Activated CD4-positive, alpha-beta T cell treated with anti-CD3 and anti-CD28 coated beads, Interleukin-2, amount 50 U/mL, for 48 hours (primary cell): ENCODE measurements at regions not wholly inside any gene's neighbourhood (a gene's known extent, or its start where the extent isn't known, plus 50 kb on each side); places are given as distances from the start of the nearest gene placed in this dataset.

Source experiments
- DNase-seq, 2 experiments: peaks; one replicate each; pipeline ENCODE4 v3.0.0-alpha.2; 2020

DNA sequence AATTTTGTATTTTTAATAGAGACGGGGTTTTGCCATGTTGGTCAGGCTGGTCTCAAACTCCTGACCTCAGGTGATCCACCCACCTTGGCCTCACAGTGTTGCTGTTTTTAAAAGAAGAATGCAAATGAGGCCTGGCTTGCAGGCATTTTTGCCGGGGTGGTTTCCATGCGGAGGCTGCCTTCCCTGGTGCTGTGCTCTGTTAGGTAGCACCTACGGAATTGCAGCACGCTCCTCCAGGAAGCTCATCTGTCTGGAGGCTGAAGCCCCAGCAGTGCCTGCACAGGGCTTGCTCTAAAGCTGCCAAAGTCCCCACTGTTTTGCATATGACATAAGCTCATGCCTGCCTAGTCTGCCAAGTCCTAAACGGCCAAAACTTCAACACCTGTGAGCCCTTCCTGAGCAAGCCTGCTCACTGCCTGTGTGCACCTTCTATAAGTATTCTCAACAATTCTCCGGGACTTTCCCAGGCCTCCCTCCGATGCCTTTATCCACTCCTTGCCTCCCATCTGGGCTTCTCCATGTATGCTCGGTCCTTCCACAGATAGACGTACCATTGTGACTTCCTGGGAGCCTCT, 551.3 kb upstream of the RAB6C start:
- DNase-seq: no peak

DNA sequence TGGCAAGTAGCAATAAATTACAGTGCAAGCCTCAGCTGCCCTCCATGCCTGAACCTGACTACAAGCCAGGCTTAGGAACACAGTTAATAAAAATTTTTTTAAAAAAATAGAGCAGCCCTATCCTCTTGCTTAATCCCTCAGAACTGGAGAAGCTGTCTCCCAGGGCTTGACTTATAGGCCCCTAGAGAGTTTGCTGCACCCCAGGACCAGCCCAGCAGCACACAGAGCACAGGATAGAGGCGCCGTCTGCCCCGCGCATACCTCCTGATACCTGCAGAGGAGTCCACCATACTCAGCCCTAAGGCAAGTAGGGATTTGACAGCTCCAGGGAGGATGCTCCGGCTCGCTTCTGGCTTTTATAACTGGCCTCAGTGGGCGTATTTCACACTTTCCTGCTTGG, 548.6 kb upstream of the RAB6C start:
- DNase-seq: no peak

DNA sequence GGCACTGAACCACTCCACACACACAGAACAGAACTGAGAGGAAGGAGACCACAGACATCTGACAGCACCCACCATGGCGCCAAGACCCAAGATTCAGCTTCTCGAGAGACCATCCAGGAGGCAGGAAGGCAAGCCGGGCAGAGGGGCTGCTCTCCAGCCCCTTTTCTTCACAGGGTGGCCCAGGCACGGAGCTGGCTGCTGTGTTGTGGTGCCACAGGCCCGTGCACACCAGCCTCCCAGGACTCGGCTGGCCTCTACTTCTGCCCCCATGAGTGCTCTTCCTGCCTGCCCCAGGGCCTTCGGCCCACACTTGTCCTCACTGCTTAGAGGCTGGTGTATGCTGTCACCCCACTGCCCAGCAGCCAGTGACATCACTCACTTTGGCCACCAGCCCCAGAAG, 547.6 kb upstream of the RAB6C start:
- DNase-seq: no peak

DNA sequence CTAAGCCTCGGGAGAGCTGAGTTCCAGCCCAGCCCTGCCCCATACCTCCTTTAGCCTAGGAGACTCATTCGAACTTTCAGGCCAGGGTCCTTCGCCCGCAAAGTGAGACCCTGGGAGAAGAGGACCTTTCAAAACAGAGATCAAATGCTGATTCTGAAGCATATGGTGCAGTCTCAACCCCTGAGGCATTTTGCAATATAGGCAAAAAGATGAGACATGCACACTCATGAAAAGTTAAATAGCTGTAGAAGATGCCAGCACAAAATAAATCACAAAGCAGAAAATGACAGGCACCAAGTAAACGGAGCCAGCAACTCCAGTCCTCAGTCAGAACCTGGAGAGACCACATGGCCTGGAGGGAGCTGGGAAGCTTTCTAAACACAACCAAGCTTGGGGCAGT, 542.7 kb upstream of the RAB6C start:
- no peak for DNase-seq

DNA sequence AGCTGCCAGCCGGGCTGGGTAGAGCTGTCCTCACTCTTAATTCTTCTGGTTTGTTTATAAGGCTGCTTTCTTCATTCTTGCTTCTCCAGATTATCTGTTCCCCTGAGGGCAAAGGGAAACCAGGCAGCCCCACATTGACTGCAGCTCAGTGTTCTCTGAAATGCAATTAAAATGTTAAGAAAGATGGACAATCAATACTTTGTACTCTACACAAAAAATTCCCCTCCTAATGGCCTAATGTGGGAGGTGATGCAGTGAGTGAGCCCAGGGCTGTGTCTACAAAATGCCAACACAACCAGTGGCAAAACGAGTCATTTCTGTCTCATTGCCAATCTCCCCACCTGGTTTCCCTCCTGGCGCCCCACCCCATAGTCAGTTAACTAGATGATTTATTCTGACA, 541.7 kb upstream of the RAB6C start:
- DNase-seq: no peak

DNA sequence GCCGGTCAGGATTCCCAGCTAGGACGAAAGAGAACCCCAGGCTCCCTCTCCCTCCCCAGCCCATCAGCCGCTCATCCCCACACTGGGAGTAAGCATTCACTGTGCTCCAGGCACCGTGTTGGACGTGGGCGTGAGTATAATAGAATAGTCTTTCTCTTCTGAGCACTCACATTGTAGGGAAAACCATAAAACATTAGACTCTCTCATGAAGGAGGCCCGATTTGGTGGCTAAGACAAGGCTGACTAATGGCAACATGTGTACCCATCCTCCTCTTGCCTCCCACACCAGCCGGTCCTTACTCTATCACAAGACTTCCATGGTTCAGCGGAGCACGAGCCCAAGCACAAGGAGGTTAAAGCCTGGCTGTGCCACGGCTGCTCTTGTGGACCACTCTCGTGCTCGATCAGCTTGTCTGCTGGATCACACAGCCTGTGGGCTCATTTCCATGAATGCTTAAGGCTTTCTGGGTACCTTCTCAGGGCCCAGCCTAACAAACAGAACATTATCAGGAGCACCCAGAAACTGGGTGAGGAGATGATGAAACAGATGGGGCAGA, 540.9 kb upstream of the RAB6C start:
- DNase-seq: no peak

DNA sequence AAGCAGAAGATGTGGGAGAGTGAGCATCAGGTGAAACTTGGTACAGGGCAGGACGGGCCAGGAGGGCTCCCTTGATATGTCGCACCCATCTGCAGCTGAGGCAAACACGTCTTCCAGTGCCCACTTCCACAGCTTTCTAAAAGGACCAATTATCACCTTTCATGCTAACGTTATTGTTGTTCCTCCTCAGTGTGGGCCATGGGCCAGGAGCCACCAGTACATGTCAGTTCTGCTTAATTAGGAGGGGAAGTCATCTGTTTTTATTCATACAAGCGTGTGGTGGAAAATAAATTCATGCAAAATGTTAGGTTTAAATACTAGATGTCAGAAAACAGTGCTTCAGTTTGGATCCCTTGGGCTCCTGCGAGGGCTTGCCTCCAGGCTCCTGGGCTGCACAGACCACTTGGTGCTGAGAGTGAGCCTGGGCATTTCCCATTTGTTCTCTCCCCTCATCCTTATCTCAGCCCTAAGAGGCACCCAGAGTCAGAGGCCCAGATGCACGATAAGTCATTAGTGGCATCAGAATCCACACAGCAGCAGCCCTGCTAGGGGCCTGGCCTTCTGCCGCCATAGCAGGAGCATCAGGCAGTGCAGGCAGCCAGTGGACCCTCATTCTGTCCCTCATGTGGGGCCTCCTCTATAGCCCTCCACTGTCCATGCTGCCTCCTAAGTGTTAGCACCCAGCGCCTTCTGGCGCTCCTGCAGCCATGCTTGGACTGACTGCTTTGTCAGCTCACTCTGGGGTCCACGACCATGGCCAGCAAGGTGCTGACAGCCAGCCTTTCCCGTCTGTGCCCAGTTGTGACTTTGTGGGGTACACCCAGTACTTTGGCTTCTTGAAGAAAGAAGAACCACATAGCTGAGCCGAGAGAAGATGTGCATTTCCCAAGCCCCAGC, 539.8 kb upstream of the RAB6C start:
- no peak for DNase-seq

DNA sequence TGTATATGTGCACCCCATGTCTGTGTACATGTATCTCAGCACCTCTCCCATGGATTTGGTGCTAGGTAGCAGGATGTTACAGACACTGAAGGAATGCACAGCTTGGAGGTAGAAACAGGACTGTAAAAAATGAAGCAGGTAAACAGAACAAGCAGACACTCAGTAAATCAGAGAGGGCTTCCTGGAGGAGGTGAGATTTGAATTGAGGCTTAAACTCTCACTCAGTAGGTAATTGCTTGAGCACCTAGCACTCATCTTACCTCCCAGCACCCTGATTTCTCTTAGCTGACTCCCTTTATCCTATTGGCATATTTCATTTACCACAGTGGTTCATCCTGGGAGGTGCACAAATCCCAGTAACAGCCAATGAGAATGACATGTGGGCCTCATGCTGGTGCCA, 537.9 kb upstream of the RAB6C start:
- DNase-seq: no peak

DNA sequence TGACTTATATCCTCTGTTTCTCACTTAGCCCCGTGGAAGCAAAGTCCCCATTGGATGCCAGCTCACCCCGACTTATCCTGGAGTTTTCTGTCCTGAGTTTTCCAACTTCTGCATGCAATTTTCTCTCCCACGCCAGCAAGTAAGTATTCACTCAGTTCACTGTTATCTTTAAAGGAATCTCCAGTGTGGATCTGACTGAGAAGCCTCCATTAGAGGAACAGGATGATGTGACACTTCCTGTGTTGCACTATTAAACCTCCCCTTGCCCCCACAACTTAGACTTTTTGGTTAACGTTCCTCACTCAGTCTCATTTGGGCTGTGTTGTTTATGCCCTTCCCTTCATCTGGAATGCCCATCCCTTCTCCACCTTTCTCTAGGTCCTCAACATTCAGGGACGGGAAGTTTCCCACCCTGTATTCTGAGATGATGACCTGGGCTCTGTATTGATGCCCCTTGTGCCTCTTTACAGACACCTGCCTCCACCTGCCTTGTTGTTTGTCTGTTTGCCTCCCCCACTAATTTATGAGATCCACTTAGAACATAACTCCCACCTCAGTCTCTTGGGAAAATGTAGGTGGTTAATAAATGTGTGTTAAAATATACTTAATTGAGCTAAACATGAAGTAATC, 536.1 kb upstream of the RAB6C start:
- DNase-seq: no peak

DNA sequence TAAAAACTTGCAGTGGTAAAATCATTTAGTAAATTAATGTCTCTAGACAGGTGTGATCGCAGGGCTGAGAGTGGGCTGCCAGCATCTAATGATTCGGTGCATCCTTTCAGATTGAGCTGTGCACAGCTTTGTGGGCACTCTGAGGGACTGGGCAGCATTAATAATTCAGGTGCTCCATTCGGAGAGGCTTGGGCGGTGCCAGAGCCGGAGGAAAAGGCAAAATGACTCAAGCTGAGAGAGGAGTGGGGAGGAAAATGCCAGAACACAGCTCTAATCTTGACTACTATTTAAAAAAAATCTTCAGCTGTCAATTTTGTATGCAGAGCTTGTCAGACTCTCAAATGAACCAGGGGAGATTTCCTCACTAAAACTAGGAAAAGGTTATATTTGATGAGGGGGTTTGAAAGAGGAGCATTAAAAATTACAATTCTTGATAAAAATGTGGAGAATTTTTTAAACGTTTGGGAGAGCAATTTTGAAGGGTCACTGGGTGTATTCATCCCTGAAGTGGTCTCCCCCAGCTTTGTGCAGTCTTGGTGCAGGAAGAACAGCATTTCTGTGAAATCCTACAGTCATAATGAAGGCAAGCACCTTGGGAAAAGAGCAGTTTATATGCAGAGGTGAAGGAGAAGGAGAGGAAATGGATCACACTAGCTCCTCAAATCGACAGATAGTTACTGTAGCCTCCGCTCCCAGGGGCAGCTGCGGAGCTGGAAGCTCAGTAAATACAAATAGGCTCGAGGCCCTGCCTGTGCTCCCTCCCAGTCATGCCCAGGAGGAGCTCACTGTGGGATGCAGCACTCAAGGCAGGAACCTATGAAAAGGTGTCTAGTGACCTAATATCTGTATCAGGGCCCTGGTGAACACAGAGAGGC, 535.4 kb upstream of the RAB6C start:
- no peak for DNase-seq

DNA sequence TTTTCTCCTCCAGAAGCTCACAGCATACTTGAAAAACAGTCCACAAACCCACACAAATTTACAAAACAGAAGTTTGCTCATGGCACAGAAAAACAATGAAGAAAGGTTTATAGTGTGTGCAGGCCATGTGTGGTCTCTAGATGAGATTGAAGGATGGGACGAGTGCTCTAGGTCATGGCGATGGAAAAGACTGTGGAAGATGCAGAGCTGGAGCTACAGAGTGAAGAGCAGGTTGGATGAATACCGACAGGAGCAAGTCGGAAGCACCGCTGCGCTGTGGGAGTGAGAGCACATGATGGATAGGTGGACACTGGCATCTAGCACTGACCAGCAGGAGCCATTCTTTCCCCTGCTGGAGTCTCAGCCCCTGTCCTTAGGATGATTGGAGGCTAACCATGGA, 534.7 kb upstream of the RAB6C start:
- DNase-seq: no peak

DNA sequence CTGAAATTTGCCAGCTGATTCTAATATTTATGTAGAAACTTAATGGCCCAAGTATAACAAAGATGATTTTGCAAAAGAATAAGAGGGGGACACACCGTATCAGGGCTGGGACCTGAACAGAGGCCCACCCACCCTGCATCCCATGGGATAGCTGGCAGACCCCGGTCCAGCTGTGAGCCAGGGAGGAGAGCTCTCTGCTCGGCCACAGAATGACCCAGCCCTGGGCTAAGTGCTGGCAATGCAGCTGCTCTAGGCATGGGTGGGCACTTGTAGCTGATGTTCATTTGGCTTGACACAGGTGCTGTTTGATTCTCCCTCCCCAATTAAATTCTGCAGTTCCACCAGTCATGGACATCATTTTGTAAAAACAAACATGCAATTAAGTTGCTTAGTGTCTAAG, 522.8 kb upstream of the RAB6C start:
- DNase-seq: no peak

DNA sequence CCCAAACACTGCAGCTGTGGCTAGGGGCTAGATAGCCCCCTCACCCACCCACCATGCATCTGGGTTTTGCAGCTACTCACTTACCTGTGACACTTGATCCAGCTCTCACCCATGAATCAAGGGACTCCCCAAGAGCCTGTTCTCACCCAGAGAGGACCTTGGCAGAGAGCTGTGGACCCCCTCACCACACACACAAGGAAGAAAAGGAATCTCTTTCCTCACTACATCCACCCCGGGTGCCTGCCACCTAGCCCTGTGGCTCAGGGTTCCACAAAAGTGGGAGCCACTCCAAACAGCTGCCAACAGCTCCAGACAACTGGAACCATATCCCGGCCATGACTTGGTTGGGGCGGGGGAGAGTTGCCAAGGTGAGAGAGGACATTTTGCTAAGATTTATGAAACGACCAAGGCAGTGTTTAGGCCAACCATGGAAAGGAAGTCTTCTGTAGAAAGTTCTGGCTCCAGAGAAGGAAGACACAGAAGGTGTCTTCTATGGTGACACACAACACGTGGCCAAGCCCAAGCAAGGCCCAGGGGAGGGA, 522.1 kb upstream of the RAB6C start:
- DNase-seq: no peak

DNA sequence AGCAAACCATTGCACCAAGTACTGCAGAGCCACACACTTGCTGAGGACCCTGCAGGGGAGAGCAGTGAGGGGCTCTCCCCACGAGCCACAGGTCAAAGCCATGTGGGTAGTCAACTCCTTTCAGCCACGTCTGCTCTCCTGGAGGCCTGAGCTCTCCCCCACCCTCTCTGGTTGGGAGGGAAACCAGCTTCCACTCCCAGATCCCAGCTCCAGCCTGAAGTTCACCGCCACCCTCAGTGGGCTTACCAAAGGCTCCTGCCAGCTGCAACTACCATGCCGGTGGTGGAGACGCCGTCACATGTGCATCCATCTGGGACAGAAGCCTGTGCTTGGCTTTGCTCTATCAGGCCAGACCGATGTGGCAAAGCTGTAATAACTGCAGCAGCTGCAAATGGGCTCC, 521.5 kb upstream of the RAB6C start:
- no peak for DNase-seq

DNA sequence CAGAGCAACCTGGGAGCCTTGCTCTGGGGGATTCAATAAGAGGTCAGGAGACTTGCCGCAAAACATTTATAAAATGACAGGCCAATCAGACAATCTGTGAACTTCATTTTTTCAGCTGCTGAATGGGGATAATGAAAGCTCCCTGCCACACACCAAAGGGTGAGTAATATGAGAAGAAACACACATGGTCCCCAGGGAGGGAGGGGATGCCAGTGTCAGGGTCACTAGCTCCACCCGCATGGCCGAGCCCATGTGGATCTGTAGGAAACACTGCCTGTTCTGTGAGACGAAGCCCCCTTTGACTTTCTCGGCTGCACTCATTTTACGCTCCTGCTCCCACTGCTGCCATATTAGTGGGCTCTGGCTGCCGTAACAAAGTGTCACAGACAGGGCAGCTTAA, 521.0 kb upstream of the RAB6C start:
- DNase-seq: no peak

DNA sequence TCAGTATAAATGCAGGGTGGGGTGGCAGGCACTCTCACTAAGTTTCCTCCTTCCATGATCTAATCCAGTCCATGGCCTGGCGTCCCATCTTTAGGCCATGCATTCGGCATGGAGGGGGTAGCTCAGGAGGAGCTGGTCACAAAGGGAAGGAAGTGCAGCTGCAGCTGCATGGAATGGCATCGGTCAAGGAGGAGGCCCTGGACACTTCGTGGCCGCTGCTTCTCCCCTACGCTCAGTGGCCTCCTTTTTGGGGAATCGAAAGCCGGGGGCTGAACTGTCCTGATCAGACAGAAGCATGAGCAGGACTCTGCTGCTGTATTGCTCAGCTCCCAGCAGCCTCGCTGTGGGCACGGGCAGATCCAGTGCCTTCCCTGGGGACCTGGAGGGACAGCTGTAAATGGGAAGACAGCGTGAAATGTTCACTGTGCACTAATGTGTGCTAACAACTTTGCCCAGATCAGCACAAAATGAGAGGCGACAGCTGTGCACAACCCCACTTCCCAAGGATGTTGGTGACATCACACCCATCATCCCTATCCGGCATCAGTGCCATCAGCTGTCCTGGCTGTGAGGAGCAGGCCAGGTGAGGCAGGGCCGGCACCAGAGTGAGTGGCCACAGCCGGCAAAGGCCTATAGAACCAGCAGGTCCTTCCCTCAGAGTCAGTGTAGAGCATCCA, 520.1 kb upstream of the RAB6C start:
- no peak for DNase-seq

DNA sequence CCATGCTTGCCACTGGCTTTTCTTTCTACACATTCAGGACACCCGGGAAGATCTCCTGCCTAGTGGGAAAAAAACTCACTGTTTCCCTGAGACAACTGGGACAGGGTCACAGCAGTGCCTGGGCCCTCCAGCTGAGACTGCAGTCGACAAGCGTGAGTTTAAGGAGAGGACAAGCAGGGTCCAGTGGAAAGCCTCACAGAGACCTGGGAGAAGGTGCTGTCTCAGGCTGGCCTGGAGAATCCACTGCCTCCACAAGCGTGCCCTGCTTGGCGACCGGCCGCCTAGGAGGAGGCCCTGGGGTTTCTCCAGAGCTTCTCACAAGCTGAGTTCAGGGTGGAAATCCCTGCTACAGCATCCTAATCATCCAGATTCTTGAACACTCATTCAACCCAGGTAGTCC, 519.6 kb upstream of the RAB6C start:
- DNase-seq: no peak

DNA sequence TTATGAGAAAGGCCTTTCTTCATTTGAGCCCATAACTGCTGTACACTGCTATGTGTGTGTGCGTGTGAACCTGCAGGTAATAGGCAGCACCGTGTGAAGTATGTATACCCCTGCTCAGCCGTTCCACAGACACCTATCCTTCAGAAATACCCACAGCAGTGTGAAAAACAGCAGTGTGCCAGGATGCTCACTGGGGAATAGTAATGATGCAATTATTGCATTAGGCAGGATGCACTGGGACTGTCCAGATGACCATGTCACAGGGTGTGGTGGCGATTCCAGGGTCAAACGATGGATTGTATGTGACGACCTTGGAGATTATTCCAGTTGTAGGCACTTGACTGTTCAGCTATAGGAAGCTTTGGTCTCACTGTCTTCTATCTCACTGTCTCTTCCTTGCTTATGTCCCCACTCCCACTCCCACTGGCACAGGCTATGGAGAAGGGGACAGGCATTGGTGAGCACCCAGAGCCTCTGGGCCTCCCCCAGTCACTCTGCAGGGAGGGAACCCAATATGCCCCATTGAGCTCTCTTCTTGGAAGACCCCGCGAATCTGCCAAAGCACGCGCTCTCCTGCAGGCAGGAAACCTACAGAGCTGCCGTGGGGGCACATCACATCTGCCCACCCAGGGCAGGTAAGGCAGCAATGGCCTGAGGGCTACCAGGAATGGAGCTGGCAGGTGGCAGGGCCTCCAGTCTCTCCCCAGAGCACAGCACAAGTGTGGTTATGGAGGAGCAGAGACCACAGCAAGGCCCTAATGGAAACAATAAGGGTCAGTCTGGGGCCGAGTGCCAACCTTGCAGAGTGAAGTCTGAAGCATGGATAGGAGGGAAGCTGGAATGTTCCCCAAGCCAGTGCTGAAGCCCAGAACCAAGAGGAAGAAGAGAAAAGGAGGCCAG, 518.9 kb upstream of the RAB6C start:
- DNase-seq: no peak

DNA sequence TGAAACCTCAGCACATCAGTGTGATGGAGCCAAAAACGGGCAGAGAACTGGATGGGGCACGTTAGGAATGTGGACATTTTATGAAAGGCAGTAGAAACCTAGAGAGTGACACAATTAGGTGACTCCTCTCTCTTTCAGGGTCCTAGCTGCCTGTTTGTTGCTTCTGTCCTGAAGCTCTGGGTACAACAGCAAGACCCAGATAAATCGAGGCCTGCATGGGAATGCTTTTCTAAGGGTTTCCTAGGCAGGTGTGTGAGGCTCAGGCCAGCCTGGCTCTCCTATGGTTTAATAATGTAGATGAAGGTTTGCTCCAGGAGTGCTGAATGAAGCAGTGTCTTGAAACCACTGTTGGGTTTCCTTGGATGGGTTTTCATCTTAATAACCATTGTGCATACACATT, 517.1 kb upstream of the RAB6C start:
- DNase-seq: no peak

DNA sequence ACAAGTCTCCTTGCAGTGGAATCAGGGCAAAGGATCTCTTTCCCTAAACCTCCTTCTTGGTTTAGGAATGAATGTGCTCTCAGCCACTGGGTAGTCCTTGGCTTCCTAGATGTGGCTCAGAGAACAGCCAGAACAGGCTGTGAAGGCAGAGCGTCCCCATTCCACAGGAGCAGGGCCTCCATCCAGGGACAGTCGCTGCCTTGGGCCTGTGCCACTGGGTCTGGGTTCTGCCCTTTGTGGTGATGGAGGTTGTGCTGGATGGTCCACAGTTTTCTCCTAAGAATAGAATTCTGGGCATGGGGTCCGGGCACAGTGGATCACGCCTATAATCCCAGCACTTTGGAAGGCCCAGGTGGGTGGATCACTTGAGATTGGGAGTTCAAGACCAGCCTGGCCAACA, 516.5 kb upstream of the RAB6C start:
- no peak for DNase-seq

DNA sequence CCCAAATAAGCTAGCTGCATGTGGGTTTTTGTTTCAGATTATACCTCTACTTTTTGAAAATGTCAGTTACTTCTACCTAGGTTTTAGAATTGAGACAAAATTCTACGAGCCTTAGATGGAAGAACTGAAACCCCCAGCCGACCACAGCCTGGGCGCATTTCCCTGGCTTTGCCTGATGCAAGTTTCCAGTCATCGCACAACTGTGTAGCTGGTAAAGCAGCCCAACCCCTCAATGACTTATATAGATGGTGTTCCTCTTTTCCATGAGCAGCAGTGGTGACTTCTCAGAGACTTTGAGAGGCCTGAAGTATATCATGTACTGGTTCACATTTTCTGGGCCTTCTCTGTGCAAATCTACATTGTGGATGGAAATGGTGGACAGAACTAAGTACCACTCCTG, 515.4 kb upstream of the RAB6C start:
- no peak for DNase-seq
